ENCODE measurements at regions not wholly inside any gene's neighbourhood (a gene's known extent, or its start where the extent isn't known, plus 50 kb on each side); places are given as distances from the start of the nearest gene placed in this dataset.
"Not testable (repeated sequence)": the region's sequence is repeated elsewhere in the genome, so short reads cannot be mapped to it uniquely, and the experiment has no call there.

GRCh38 chr13:54424344-54424743 lies 1395.7 kb downstream of the OLFM4 start:
- intact Hi-C loops (cut with DNase I) = no loop called here
- H3K27me3 ChIP-seq = no peaks in the 10 kb centered on the region
- 46 to 64% (median 57%) methylated on average over 2 of the region's 2 CpGs for WGBS, 4 donors
- no peaks in the 10 kb centered on the region for H3K4me1 ChIP-seq (replicated peaks in 1 of 2)
- DNase-seq = no peak
- peaks cover 0 to 5% (median 0%) of the 10 kb centered on the region in 3 donors for H3K9me3 ChIP-seq (replicated peaks in 1 of 3)
- no peak overlapping the region for H3K27ac ChIP-seq
- no peak for TF ChIP-seq CTCF (IDR thresholded peaks at IDR 0.05)
- no peak for TF ChIP-seq POLR2A (IDR thresholded peaks at IDR 0.05)
- no peak overlapping the region for H3K4me3 ChIP-seq
- no peaks in the 10 kb centered on the region for H3K36me3 ChIP-seq (replicated peaks in 1 of 2)

- Histone ChIP-seq H3K4me1 (replicated peaks in 1 of 2) (no peaks in the 10 kb centered on the region), H3K9me3 (replicated peaks in 1 of 3) (no peaks in the 10 kb centered on the region), H3K36me3 (replicated peaks in 1 of 2) (no peaks in the 10 kb centered on the region), H3K27me3 (no peaks in the 10 kb centered on the region), H3K4me3 (no peak overlapping the region), H3K27ac (no peak overlapping the region)
- WGBS, 4 donors = 80 to 86% (median 83%) methylated on average over 4 of the region's 4 CpGs
- no peak for TF ChIP-seq POLR2A (IDR thresholded peaks at IDR 0.05)
- no peak for TF ChIP-seq CTCF (IDR thresholded peaks at IDR 0.05)
- intact Hi-C loops (cut with DNase I) = no loop called here
- DNase-seq = no peak
Measured at GRCh38 chr13:54433493-54434206, 1405.0 kb downstream of the OLFM4 start.

- H3K9me3 ChIP-seq (replicated peaks in 1 of 3); DNase-seq; intact Hi-C loops (cut with DNase I); H3K27me3 ChIP-seq; H3K4me1 ChIP-seq (replicated peaks in 1 of 2); H3K27ac ChIP-seq; H3K4me3 ChIP-seq; H3K36me3 ChIP-seq (replicated peaks in 1 of 2): not testable (repeated sequence)
- 91 to 95% (median 93%) methylated on average over 12 to 27 of the region's 27 CpGs for WGBS, 4 donors
Measured at GRCh38 chr13:54440853-54441400, 1412.3 kb downstream of the OLFM4 start.

- intact Hi-C loops (cut with DNase I) = no loop called here
- no peaks in the 10 kb centered on the region for H3K4me1 ChIP-seq (replicated peaks in 1 of 2)
- no peaks in the 10 kb centered on the region for H3K36me3 ChIP-seq (replicated peaks in 1 of 2)
- no peak overlapping the region for H3K4me3 ChIP-seq
- H3K27me3 ChIP-seq = no peaks in the 10 kb centered on the region
- no peak for DNase-seq
- no peaks in the 10 kb centered on the region for H3K9me3 ChIP-seq (replicated peaks in 1 of 3)
- WGBS, 4 donors = 52 to 82% (median 71%) methylated on average over 3 of the region's 3 CpGs
- TF ChIP-seq POLR2A (IDR thresholded peaks at IDR 0.05) = no peak
- TF ChIP-seq CTCF (IDR thresholded peaks at IDR 0.05) = no peak
- H3K27ac ChIP-seq = no peak overlapping the region
Measured at GRCh38 chr13:54445453-54445852, 1416.8 kb downstream of the OLFM4 start.

- Histone ChIP-seq H3K27ac (no peak overlapping the region), H3K9me3 (replicated peaks in 1 of 3) (no peaks in the 10 kb centered on the region), H3K4me3 (no peak overlapping the region), H3K4me1 (replicated peaks in 1 of 2) (no peaks in the 10 kb centered on the region), H3K27me3 (no peaks in the 10 kb centered on the region), H3K36me3 (replicated peaks in 1 of 2) (no peaks in the 10 kb centered on the region)
- DNase-seq = no peak
- intact Hi-C loops (cut with DNase I) = no loop called here
- TF ChIP-seq CTCF (IDR thresholded peaks at IDR 0.05) (no peak), POLR2A (IDR thresholded peaks at IDR 0.05) (no peak)
Measured at GRCh38 chr13:54445865-54446264, 1417.3 kb downstream of the OLFM4 start.
